WTC11 (cell line): ENCODE measurements at regions not wholly inside any gene's neighbourhood (a gene's known extent, or its start where the extent isn't known, plus 50 kb on each side); places are given as distances from the start of the nearest gene placed in this dataset.
A peak's percentile ranks its signal among the peaks of the same experiment; 100 is the strongest.

ENCODE experiments used
- ATAC-seq: fragments of 200-7000 bp; cut with Tn5 transposase; 2 replicates; pipeline ENCODE4 v1.10.0; 2021; ENCODE audit warnings: mild to moderate bottlenecking, moderate library complexity
- CTCF ChIA-PET: fragments of 300-600 bp; sonication (Branson Sonifier 250); formaldehyde crosslinking; loops from one replicate; lab custom pipeline; 2021; ENCODE audit warnings: antibody characterized with exemption; lab: Charles Lee
- POLR2A ChIA-PET: fragments of 350-600 bp; sonication (Branson Sonifier 250); formaldehyde crosslinking; loops from one replicate; lab custom pipeline; 2021; ENCODE audit warnings: antibody characterized with exemption; lab: Charles Lee
- DNase-seq: peaks from one replicate; pipeline ENCODE4 v3.0.0; 2021; ENCODE audit warnings: low spot score
- H3K27ac Mint-ChIP-seq: 2 replicates; pipeline ENCODE4 v1.8.0; 2021; ENCODE audit warnings: mixed read lengths
- H3K27me3 Mint-ChIP-seq: 2 replicates; pipeline ENCODE4 v1.8.0; 2021; ENCODE audit warnings: low read depth, mild to moderate bottlenecking, moderate library complexity, mixed read lengths
- H3K36me3 Mint-ChIP-seq: 2 replicates; pipeline ENCODE4 v1.8.0; 2021; ENCODE audit warnings: mixed read lengths
- H3K4me1 Mint-ChIP-seq: 2 replicates; pipeline ENCODE4 v1.8.0; 2022; ENCODE audit warnings: mixed read lengths
- H3K4me3 Mint-ChIP-seq: 2 replicates; pipeline ENCODE4 v1.8.0; 2021; ENCODE audit warnings: mild to moderate bottlenecking, moderate library complexity, mixed read lengths
- H3K9me3 Mint-ChIP-seq: 2 replicates; pipeline ENCODE4 v1.8.0; 2021; ENCODE audit warnings: mixed read lengths
- ATF1 ChIP-seq: sonication (generic); formaldehyde crosslinking; IDR thresholded peaks from 2 replicates; pipeline ENCODE4 v1.8.1; 2023; ENCODE audit warnings: mild to moderate bottlenecking, moderate library complexity, missing genetic modification reagents
- ATF3 ChIP-seq: sonication (generic); formaldehyde crosslinking; conservative IDR thresholded peaks from 2 replicates; pipeline ENCODE4 v1.8.1; 2022; ENCODE audit warnings: mild to moderate bottlenecking, missing genetic modification reagents
- CTCF ChIP-seq: fragments of 200-600 bp; IDR thresholded peaks from 2 replicates; pipeline ENCODE4 v1.8.0; 2022; ENCODE audit warnings: antibody characterized with exemption
- ELF4 ChIP-seq: sonication (generic); formaldehyde crosslinking; IDR thresholded peaks from 2 replicates; pipeline ENCODE4 v1.8.1; 2022; ENCODE audit warnings: low read depth, mild to moderate bottlenecking, moderate library complexity, missing genetic modification reagents
- IRF2 ChIP-seq: sonication (generic); formaldehyde crosslinking; IDR thresholded peaks from 2 replicates; pipeline ENCODE4 v1.8.0; 2022; ENCODE audit warnings: low read depth, missing genetic modification reagents, borderline replicate concordance
- NR2C2 ChIP-seq: sonication (generic); formaldehyde crosslinking; IDR thresholded peaks from 2 replicates; pipeline ENCODE4 v1.8.0; 2022; ENCODE audit warnings: mild to moderate bottlenecking, missing genetic modification reagents
- NR3C1 ChIP-seq: sonication (generic); formaldehyde crosslinking; conservative IDR thresholded peaks from 2 replicates; pipeline ENCODE4 v1.8.1; 2023; ENCODE audit warnings: low read depth, mild to moderate bottlenecking, missing genetic modification reagents
- OVOL2 ChIP-seq: fragments of 250-450 bp; sonication (Bioruptor Pico); IDR thresholded peaks from 2 replicates; pipeline ENCODE4 v1.9.0; 2021; ENCODE audit warnings: mild to moderate bottlenecking, borderline replicate concordance
- PREB ChIP-seq: sonication (generic); formaldehyde crosslinking; IDR thresholded peaks from 2 replicates; pipeline ENCODE4 v1.8.1; 2022; ENCODE audit warnings: mild to moderate bottlenecking, missing genetic modification reagents, moderate library complexity, borderline replicate concordance
- RORB ChIP-seq: fragments of 250-450 bp; sonication (Bioruptor Pico); IDR thresholded peaks from 2 replicates; pipeline ENCODE4 v1.9.0; 2021; ENCODE audit warnings: mild to moderate bottlenecking
- SMAD3 ChIP-seq: sonication (generic); formaldehyde crosslinking; IDR thresholded peaks from 2 replicates; pipeline ENCODE4 v1.8.0; 2022; ENCODE audit warnings: missing genetic modification reagents, mild to moderate bottlenecking, borderline replicate concordance
- ZBTB21 ChIP-seq: sonication (generic); formaldehyde crosslinking; IDR thresholded peaks from 2 replicates; pipeline ENCODE4 v1.8.1; 2023; ENCODE audit warnings: mild to moderate bottlenecking, missing genetic modification reagents, borderline replicate concordance
- ZMAT4 ChIP-seq: fragments of 250-450 bp; sonication (Bioruptor Pico); IDR thresholded peaks from 2 replicates; pipeline ENCODE4 v1.9.0; 2021; ENCODE audit warnings: mild to moderate bottlenecking
- ZNF121 ChIP-seq: sonication (generic); formaldehyde crosslinking; IDR thresholded peaks from 2 replicates; pipeline ENCODE4 v1.8.0; 2023; ENCODE audit warnings: missing genetic modification reagents
- ZNF138 ChIP-seq: sonication (generic); formaldehyde crosslinking; conservative IDR thresholded peaks from 2 replicates; pipeline ENCODE4 v1.8.1; 2022; ENCODE audit warnings: mild to moderate bottlenecking, moderate library complexity, missing genetic modification reagents
- ZNF317 ChIP-seq: sonication (generic); formaldehyde crosslinking; IDR thresholded peaks from 2 replicates; pipeline ENCODE4 v1.8.1; 2023; ENCODE audit warnings: low read depth, mild to moderate bottlenecking, moderate library complexity, missing genetic modification reagents, borderline replicate concordance
- ZNF425 ChIP-seq: fragments of 250-450 bp; sonication (Bioruptor Pico); conservative IDR thresholded peaks from 2 replicates; pipeline ENCODE4 v1.9.0; 2021; ENCODE audit warnings: mild to moderate bottlenecking

- Mint-ChIP-seq H3K27me3 (no peaks in the 10 kb centered on the region), H3K4me1 (peaks cover 10% of the 10 kb centered on the region), H3K9me3 (no peaks in the 10 kb centered on the region), H3K4me3 (no peak overlapping the region), H3K27ac (no peak overlapping the region), H3K36me3 (no peaks in the 10 kb centered on the region)
- peak; percentile 46 for ATAC-seq
- DNase-seq, result no peak
- TF ChIP-seq CTCF (no peak), ZNF121 (CRISPR knock-in tag) (no peak), ELF4 (no peak), NR3C1 (no peak), ZBTB21 (CRISPR knock-in tag) (no peak), ATF3 (CRISPR knock-in tag) (no peak), PREB (no peak), ZNF138 (CRISPR knock-in tag) (no peak), ZNF425 (no peak), ZNF317 (no peak)
- CTCF ChIA-PET, result no interaction called here
- POLR2A ChIA-PET, result no interaction called here
Measured at GRCh38 chr4:66636349-66636748, 909.0 kb downstream of the CENPC start.

- CTCF ChIA-PET, result no interaction called here
- Mint-ChIP-seq H3K27me3 (no peaks in the 10 kb centered on the region), H3K36me3 (no peaks in the 10 kb centered on the region)
- ATAC-seq, result no peak
- TF ChIP-seq IRF2 (CRISPR knock-in tag) (no peak), ELF4 (no peak), RORB (CRISPR knock-in tag) (no peak), SMAD3 (no peak), ZMAT4 (CRISPR knock-in tag) (no peak), OVOL2 (CRISPR knock-in tag) (no peak), ATF1 (CRISPR knock-in tag) (no peak), NR2C2 (no peak), ZNF425 (no peak)
- TF ChIP-seq, all 79 proteins: peak for 0
- H3K9me3 Mint-ChIP-seq, result no peaks in the 10 kb centered on the region
- H3K4me3 Mint-ChIP-seq, result no peak overlapping the region
- POLR2A ChIA-PET, result no interaction called here
- no peak overlapping the region for H3K27ac Mint-ChIP-seq
- 0 out of 2 replicates have a peak, but pooled peaks cover 2% of the 10 kb centered on the region for H3K4me1 Mint-ChIP-seq
- DNase-seq, result no peak
Measured at GRCh38 chr4:66633477-66633876, 911.8 kb downstream of the CENPC start.
